Tongue (tissue), 1 donor: ENCODE measurements at regions not wholly inside any gene's neighbourhood (a gene's known extent, or its start where the extent isn't known, plus 50 kb on each side); places are given as distances from the start of the nearest gene placed in this dataset.
"Not testable (repeated sequence)": the region's sequence is repeated elsewhere in the genome, so short reads cannot be mapped to it uniquely, and the experiment has no call there.

Experiments
- DNase-seq: peaks from one replicate; pipeline ENCODE4 v3.0.0-alpha.2; 2015

- DNase-seq = no peak
Measured at GRCh38 chr6:137969874-137970273, 102.8 kb downstream of the TNFAIP3 start.

- no peak for DNase-seq
Measured at GRCh38 chr6:137970368-137970767, 103.3 kb downstream of the TNFAIP3 start.

GRCh38 chr6:137973201-137973600, 106.1 kb downstream of the TNFAIP3 start:
- no peak for DNase-seq

- DNase-seq = peak; percentile 52
Measured at GRCh38 chr6:137975188-137975940, 108.3 kb downstream of the TNFAIP3 start.

GRCh38 chr6:137976430-137976829, 109.4 kb downstream of the TNFAIP3 start:
- no peak for DNase-seq

- no peak for DNase-seq
Measured at GRCh38 chr6:137977206-137977605, 110.1 kb downstream of the TNFAIP3 start.

- peak; percentile 41 for DNase-seq
Measured at GRCh38 chr6:137977814-137978213, 110.8 kb downstream of the TNFAIP3 start.

- no peak for DNase-seq
Measured at GRCh38 chr6:137978252-137978896, 111.3 kb downstream of the TNFAIP3 start.

- not testable (repeated sequence) for DNase-seq
Measured at GRCh38 chr6:137979263-137979662, 112.2 kb downstream of the TNFAIP3 start.

- no peak for DNase-seq
Measured at GRCh38 chr6:137980777-137981176, 113.7 kb downstream of the TNFAIP3 start.

GRCh38 chr6:137981758-137982157, 114.7 kb downstream of the TNFAIP3 start:
- DNase-seq = no peak

- DNase-seq = no peak
Measured at GRCh38 chr6:137982418-137983189, 115.5 kb downstream of the TNFAIP3 start.

- DNase-seq = no peak
Measured at GRCh38 chr6:137983269-137983668, 116.2 kb downstream of the TNFAIP3 start.

GRCh38 chr6:137989664-137990063, 117.6 kb downstream of the PERP start:
- DNase-seq = no peak

- DNase-seq = no peak
Measured at GRCh38 chr6:137995371-137995770, 111.8 kb downstream of the PERP start.

GRCh38 chr6:137998461-137999019, 108.7 kb downstream of the PERP start:
- no peak for DNase-seq

GRCh38 chr6:137999815-138000214, 107.4 kb downstream of the PERP start:
- DNase-seq = no peak

GRCh38 chr6:138000941-138001340, 106.3 kb downstream of the PERP start:
- no peak for DNase-seq

- DNase-seq = peak; percentile 79
Measured at GRCh38 chr6:138001750-138002349, 105.4 kb downstream of the PERP start.

- DNase-seq = peak; percentile 59
Measured at GRCh38 chr6:138004430-138005287, 102.6 kb downstream of the PERP start.

- DNase-seq = no peak
Measured at GRCh38 chr6:138005846-138006245, 101.4 kb downstream of the PERP start.
